HG03159 (cell line): ENCODE measurements at regions not wholly inside any gene's neighbourhood (a gene's known extent, or its start where the extent isn't known, plus 50 kb on each side); places are given as distances from the start of the nearest gene placed in this dataset.

Experiments used
- ATAC-seq: cut with Tn5 transposase; IDR thresholded peaks from one replicate; pipeline ENCODE4 v1.9.1; 2021; ENCODE audit warnings: mild to moderate bottlenecking, moderate library complexity; ENCODE audit not compliant: unreplicated experiment

GRCh38 chr5:89513299-89514044 lies 630.5 kb upstream of the MEF2C start:
- no peak for ATAC-seq

GRCh38 chr5:89504051-89504450 lies 621.1 kb upstream of the MEF2C start:
- no peak for ATAC-seq

- no peak for ATAC-seq
Observed at GRCh38 chr5:89499787-89500186, 616.8 kb upstream of the MEF2C start.

- no peak for ATAC-seq
Observed at GRCh38 chr5:89498699-89499098, 615.7 kb upstream of the MEF2C start.

- ATAC-seq: no peak
Observed at GRCh38 chr5:89493414-89493813, 610.4 kb upstream of the MEF2C start.

- ATAC-seq: no peak
Observed at GRCh38 chr5:89484962-89485361, 602.0 kb upstream of the MEF2C start.

- no peak for ATAC-seq
Observed at GRCh38 chr5:89480406-89481007, 597.5 kb upstream of the MEF2C start.

- ATAC-seq: no peak
Observed at GRCh38 chr5:89478851-89479250, 595.9 kb upstream of the MEF2C start.

- ATAC-seq: no peak
Observed at GRCh38 chr5:89473196-89473595, 590.2 kb upstream of the MEF2C start.

- ATAC-seq: no peak
Observed at GRCh38 chr5:89471541-89471940, 588.6 kb upstream of the MEF2C start.

GRCh38 chr5:89471115-89471514 lies 588.1 kb upstream of the MEF2C start:
- ATAC-seq: no peak

GRCh38 chr5:89470658-89471057 lies 587.7 kb upstream of the MEF2C start:
- ATAC-seq: no peak

- no peak for ATAC-seq
Observed at GRCh38 chr5:89458332-89458656, 575.3 kb upstream of the MEF2C start.

GRCh38 chr5:89457411-89458331 lies 574.7 kb upstream of the MEF2C start:
- ATAC-seq: no peak

- no peak for ATAC-seq
Observed at GRCh38 chr5:89452081-89452480, 569.1 kb upstream of the MEF2C start.

- ATAC-seq: no peak
Observed at GRCh38 chr5:89451263-89451662, 568.3 kb upstream of the MEF2C start.

GRCh38 chr5:89450149-89450538 lies 567.2 kb upstream of the MEF2C start:
- ATAC-seq: no peak

- no peak for ATAC-seq
Observed at GRCh38 chr5:89449392-89450148, 566.6 kb upstream of the MEF2C start.

GRCh38 chr5:89447027-89447426 lies 564.0 kb upstream of the MEF2C start:
- ATAC-seq: no peak

GRCh38 chr5:89445106-89445745 lies 562.2 kb upstream of the MEF2C start:
- ATAC-seq: peak; percentile 49

GRCh38 chr5:89444088-89444487 lies 561.1 kb upstream of the MEF2C start:
- no peak for ATAC-seq
